RKO (cell line): ENCODE measurements at regions not wholly inside any gene's neighbourhood (a gene's known extent, or its start where the extent isn't known, plus 50 kb on each side); places are given as distances from the start of the nearest gene placed in this dataset.

ENCODE experiments used
- DNase-seq: peaks from one replicate; pipeline ENCODE4 v3.0.0-alpha.2; 2016; ENCODE audit warnings: low spot score

DNA sequence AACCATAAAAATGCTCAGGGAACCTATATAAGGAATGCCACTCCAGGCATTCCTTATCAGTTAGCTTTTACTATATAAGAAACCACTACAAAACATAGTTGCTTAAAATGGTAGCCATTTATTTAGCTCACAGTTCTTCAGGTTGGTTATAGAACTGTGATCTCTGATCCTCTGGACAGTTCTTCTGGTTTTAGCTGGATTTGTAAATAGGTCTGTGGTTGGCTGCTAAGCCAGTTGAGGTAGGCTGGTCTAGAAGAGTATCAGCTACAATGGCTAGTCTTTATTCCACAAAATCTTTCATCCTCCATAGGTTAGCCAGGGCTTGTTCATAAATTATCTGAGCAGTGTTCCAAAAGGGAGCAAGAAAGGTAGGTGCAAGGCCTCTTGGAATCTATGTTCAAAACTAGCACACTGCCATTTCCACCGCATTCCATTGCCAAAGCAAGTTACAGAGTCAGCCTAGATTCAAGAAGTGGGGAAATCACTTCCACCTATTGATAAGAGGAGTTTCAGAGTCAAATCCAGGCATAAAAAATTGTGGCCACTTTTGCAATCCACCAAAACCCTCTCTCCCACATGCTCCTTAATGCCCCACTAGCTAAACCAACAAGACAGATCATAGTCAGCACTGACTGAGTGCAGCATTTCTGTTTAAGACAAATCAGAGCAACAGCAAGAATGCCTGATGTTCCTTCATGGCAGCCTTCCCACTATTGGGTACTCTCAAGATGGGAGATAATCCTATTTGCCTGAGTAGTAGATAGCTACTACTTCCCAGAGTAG lies 146.4 kb downstream of the IRS1 start:
- DNase-seq = no peak

DNA sequence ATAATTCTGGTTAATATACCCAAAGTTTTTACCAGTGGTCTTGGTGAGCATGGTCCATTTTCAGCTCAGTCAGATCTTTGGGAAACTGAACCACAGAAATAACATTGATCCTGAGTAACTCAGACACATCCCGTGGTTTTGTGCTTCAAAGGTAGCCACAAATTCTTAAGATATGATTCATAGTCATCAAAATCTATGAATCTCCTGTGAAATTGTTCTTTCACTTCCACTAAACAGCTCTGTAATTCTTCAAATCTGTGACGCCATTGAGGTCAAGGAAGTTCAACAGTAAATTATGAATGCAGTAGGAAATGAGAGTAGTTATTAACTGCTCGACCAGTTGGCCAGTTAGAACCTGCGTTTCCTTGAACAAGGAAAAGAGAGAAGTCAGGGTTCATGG lies 147.3 kb downstream of the IRS1 start:
- DNase-seq = peak; percentile 63

DNA sequence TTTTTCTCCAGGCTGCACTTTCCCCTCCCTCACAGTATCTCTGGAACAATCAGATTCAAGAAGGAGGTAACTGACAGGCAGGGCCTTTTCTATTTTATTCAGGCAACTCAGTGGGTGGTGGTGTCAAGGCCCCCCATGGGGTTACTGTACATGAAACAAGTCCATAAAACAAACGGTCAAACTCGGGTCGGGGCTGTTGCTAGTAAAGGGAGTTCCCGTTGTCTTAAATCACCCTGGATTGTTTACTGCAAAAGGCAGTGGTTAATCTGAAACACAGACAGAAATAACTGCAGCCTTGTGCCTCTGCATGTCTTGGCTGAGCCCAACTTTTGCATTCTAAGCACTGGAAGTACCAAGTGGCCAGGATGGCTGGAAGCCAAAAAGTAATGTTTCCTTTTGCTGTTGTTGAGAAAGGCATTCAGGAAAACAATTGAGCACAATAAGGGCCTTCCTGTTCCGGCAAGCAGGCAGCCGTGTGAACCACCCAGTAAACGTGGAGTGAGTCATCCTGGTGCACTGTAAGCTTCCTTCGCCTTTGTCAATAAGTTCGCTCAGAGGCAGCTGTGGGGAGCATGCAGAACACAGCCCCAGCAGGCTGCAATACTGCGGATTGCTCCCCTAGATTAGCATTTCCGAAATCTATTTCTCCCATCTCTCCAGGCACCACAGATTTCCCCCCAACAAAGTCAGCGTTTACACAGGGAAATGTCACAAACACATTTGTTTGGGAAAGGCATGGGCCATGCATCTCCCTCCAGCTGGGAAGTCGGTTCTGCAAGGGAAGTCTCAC lies 149.6 kb downstream of the IRS1 start:
- peak; percentile 47 for DNase-seq

DNA sequence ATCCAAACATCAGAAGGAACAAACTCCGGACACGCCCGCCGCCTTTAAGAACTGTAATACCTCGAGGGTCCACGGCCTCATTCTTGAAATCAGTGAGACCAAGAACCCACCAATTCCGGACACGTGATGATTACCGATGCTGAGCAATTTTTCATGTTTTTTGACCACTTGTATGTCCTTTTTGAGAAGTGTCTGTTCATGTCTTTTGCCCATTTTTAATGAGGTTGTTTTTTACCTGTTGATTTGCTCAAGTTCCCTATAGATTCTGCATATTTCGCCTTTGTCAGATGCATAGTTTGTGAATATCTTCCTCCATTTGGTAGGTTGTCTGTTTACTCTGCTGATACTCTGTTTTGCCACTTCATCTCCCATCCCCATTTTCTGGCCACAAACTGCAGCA lies 150.4 kb downstream of the IRS1 start:
- DNase-seq = no peak

DNA sequence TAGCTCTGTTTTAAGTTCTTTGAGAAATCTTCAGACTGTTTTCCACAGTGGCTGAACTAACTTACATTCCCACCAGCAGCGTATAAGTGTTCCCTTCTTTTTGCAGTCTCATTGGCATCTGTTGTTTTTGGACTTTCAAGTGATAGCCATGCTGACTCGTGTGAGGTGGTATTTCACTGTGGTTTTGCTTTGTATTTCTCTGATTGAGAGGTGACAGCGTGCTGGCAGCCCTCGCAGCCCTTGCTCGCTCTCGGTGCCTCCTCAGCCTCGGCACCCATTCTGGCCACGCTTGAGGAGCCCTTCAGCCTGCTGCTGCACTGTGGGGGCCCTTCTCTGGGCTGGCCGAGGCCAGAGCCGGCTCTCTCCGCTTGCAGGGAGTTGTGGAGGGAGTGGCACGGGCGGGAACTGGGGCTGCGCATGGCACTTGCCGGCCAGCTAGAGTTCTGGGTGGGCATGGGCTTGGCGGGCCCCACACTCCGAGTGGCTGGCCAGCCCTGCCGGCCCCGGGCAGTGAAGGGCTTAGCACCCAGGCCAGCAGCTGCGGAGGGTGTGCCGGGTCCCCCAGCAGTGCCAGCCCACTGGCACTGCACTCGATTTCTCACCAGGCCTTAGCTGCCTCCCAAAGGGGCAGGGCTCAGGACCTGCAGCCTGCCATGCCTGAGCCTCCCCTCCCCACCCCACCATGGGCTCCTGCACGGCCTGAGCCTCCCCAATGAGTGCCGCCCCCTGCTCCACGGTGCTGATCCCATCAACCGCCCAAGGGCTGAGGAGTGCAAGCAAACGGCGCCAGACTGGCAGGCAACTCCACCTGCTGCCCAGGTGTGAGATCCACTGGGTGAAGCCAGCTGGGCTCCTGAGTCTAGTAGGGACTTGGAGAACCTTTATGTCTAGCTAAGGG lies 151.8 kb downstream of the IRS1 start:
- no peak for DNase-seq

DNA sequence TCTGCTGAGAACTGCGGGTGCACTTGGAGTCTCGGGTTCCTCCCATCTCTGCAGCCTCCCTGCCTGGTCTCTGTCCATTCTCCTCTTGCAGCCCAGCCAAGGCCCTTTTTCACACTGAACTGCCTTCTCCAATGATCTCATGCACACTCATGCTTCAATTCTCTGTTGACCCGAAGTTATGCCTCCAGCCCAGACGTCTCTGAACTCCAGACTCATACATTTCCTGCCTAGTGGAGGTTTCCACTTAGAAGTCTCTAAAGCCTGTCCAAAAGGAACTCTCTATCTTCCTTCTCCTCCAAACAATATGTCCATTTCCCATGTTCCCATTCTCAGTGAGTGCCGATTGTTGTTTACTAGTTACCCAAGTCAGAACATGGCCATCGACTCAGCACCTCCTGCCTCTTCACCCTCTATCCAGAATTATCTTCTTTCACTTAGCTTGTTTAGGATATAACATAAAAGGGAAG lies 155.2 kb downstream of the IRS1 start:
- no peak for DNase-seq

DNA sequence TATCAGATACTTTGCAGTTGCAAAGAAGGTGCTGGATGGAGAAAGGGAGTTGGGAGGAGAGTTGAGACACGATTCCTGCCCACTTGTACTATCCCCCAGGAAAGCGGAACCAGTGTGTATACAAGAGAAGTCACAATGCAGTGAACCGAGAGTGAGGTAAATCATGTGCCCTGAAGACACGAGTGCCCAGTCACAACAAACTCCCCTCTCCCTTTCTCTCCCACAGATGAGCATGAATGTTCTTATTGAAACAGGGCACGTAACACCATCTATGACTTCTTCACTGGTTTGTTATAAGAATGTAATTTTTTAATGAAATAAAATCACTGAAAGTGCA lies 155.7 kb downstream of the IRS1 start:
- DNase-seq = no peak

DNA sequence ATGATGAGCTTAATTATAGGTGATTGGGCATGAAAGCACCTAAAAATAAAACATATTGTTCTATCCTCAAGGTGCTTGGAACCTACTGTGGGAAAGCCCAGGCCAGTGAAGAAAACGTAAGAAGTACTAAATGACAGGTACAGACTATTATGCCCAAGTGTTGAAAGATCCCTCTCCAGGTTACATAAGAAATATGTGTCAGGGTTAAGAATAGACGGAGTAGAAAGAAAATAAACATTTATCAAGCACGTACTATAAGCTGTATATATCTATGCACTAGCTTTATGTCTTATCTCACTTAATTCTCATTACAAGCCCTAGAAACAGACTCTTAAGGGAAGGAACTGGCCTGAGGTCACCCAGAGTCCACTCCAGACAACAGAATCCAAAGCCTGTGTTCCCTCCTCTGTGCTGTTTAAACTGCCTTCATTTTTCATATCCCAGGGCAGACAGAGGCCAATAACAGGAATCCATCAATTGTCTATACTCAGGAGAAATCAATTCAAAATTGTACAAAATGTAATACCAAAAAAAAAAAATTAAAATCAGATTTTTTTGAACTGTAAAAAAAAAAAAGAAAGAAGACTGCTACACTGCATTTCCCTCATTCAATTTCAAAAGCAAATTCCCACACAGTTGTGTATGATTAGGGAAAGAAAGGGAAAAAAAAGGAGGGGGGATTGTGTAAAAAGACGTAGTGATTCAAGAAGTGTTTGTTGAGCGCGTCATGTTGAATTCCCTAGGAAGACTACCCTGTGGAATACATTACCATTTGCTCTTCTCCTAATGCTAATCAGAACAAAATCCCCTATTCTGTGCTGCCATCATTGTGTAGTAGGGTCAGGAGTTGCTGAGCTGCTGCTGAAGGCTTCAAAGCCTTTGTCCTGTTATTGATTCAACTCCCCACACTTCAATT lies 156.3 kb downstream of the IRS1 start:
- DNase-seq = no peak

DNA sequence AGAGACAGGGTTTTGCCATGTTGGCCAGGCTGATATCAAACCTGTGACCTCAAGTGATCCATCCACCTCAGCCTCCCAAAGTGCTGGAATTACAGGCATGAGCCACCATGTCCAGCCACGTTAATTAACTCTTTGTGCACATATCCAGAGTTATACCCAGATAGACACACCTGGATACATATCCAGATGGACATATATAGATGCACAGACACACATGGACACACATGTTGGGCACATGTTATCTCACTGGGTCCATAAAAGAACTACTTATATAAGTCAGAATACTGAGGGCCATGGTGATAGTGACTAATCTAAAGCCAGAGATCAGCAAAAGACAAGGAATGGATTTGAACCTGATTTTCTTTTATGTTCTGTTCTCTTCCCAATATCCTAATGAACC lies 158.6 kb downstream of the IRS1 start:
- no peak for DNase-seq

DNA sequence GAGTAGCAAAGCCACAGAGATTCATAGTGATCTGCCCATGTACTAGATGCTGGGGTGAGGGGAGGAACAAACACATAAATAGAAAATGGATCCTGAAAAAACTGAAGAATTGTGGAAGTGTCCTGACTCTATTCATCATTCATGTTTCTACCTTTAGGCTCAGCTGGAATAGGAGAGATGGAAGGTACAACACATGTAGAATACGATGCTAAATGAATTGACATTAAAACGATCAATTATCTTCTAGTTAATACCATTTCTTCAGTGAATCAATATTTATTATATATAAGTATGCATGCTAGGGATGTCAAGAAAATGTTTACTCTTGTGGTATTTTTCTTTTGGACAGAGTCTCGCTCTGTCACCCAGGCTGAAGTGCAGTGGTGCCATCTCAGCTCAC lies 159.1 kb downstream of the IRS1 start:
- DNase-seq = no peak

DNA sequence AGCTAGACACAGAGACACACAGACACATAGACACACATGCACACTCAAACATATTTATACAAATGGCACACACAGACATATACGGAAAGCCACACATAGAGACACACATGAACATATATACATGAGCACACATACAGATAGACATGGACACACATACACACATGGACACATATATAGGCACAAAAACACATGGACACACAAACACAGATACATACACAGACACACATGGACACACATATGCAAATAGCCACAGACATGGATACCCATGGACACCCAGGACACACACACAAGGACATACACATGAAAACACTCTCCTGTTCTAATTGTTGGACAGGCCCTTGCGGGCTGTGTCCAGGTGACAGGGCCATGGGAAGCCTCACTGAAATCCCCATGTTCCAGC lies 160.1 kb downstream of the IRS1 start:
- DNase-seq = no peak

DNA sequence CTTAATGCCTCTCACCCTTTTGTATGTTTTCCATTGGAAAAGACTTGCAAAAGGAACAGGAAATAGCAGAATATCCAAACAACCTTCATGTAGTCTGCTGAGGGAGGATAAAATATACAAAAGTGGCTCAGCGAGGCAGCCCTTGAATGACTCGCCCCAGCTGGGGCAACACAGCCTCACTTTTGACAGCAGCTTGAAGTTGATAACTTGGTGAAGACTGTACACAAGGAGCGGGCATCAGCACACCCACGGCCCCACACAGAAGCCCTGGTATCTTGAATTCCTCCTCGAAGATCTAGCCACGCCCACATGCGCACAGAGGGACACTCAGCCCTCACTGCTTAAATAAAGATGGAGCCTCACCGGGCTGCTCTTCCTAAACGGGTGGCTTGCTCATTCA lies 161.0 kb downstream of the IRS1 start:
- no peak for DNase-seq

DNA sequence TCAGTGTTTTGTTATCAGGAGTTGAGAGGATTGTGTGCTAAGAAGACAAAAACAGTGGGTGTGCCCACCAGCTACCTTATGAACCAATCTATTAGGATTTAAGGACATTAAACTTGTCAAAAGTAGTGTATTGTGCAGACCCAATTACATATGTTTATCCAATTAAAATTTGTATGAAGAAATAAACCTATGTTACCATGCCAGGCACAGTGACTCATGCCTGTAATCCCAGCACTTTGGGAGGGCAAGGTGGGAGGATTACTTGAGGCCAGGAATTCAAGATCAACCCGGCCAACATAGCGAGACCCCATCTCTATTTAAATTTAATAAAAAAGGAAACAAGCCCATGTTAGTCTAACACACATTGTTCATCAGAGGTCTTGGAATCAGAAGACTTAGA lies 162.2 kb downstream of the IRS1 start:
- no peak for DNase-seq

DNA sequence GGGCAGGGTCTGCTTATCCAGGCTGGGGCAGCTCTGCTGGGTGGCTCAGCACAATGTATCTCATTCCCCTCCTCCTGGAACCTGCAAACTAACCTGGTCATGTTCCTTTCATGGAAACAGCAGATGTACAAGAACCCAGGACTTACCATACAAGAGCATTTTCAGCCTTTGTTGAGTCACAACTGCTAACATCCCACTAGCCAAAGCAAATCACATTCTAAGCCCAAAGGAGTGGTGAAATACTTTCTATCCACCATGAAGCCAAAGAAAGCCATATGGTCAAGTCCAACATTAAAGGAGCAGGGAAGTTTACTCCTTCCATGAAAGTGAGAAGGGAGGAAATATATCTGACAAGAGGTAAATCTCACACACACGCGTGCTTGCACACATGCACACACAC lies 163.0 kb downstream of the IRS1 start:
- DNase-seq = no peak

DNA sequence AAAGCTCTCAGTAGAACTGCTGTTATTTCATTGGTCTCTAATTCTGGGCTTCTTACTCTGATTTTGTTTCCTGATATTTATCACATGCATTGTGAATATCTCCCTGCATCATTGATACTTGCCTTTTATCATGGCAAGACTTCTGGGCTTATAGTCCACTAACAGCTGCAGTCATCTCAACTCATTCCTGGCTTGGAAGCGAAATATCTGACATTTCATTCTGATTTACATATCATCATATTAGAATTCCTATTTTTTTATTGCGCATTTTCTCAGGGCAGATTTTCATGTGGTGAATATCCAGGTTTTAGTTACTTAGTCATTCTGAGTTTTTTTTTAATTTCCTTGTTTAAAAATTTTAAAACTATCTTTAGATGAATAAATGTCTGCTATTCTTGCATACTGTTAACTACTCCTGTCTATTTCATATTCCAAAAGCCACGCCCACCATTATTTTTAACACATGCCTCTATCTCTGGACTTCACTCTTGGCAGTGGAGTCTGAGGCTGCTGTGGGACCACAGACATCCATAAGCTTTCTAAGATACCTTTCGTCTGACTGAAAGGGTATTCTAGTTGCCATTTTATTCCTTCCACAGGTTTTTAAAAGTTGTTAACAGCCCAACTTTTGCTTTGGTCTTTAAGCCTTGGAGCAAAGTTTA lies 164.5 kb downstream of the IRS1 start:
- DNase-seq = no peak

DNA sequence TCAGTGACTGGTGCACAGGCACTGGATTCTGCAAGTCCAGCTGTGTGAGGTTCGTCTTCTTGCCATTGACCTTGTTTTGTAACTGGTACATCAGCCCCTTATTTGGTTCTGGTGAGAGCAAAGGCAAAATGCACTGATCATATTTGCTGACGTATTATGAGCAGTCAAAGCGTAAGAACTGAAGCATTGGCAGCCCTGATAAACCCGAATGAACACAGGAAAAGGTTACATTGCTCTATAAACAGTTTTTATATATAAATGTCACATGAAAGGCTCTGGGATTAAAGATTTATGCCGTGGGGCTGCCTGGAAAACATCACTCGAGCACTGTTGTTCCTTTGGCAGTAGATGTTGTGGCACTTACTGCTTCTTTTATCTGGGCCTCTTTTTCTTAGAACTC lies 167.9 kb downstream of the IRS1 start:
- no peak for DNase-seq

DNA sequence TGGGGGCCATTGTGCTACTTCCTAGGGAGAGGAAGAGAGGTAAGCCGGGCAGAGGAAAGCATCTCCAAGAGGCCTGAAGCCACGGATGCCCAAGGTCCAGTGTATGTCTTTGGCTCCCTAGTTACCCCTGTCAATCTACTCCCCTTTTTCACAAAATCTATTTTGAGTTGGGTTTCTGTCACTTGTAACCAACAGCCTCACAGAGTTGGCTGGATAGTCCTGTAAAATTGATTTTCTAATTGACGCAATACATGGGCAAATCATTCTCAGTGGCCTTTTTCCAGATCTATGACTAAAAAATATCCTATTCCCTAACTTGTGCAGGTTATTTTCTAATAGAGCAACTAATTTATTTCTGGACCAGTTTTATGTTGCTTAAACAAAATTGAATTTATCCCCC lies 168.4 kb downstream of the IRS1 start:
- no peak for DNase-seq

DNA sequence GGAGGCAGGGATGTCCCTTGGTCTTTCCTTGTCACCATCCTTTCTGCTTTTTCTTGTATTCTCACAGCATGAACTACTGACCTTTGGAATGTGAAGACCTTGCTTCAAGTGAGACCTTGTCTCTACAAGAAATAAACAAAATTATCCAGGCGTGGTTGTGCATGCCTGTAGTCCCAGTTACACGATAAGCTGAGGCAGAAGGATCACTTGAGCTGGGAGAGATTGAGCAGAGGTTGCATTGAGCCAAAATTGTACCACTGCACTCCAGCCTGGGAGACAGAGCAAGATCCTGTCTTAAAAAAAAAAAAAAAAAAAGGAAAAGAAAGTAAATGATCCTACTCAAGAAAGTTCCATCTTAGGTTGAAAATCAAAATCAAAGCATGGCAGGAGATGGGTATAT lies 173.7 kb downstream of the IRS1 start:
- DNase-seq = no peak

DNA sequence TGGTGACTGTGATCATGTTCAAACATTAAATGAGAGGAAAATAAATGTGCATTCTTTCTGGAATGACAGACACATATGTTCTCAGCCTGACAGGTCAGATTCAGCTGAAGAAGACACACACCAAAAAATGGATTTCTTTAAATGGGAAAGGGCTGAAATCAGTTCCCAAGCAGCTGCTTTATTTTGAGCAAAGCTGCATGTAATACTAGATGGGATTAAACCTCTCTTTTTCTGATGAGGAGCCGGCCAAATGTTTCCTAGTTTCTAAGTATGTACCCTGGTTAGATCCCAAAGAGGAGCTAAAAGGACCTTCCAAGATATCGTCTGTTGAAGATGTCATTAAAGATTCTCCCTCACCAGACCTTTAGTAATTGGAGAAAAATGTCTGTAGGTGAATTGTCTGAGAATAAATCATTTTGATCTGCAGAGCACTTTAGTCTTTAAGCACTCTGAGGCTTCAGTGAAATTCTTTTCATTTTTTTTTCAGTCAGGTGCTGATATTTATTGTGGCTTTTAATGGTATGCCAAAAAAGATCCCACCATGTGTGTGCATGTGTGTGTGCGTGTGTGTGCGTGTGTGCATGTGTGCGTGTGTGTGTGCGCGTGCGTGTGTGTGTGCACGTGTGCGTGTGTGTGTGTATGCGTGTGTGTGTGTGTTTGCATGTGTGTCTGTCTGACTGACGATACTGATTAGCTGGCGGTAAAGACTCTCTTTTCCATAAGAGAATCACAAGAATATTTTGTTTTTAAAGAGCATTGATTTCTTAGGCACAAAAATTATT lies 175.8 kb downstream of the IRS1 start:
- DNase-seq = no peak

DNA sequence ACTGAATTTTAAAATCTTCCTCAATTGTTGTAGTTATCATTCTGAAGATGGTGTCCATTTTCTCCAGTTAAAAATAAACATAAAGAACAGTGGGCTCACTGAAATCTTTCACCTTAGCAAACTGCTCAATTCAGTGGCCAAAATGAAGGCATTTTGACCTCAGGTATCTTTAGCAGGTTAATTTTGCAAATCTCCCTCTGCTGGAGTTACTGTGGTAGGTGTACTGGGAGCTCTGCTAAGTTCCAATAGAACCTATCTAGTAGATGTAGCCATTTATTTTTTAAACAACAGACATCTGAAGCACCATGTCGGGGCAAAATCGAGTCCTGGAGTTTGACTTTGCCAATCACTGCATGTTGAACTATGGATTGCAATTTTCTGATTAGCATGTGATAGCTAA lies 177.1 kb downstream of the IRS1 start:
- DNase-seq = no peak
